Suppressor macrophage treated with lipopolysaccharide for 4 hours (primary cell): ENCODE measurements at regions not wholly inside any gene's neighbourhood (a gene's known extent, or its start where the extent isn't known, plus 50 kb on each side); places are given as distances from the start of the nearest gene placed in this dataset.

Experiments
- DNase-seq: peaks from one replicate; pipeline ENCODE4 v3.0.0-alpha.2; 2020

DNA sequence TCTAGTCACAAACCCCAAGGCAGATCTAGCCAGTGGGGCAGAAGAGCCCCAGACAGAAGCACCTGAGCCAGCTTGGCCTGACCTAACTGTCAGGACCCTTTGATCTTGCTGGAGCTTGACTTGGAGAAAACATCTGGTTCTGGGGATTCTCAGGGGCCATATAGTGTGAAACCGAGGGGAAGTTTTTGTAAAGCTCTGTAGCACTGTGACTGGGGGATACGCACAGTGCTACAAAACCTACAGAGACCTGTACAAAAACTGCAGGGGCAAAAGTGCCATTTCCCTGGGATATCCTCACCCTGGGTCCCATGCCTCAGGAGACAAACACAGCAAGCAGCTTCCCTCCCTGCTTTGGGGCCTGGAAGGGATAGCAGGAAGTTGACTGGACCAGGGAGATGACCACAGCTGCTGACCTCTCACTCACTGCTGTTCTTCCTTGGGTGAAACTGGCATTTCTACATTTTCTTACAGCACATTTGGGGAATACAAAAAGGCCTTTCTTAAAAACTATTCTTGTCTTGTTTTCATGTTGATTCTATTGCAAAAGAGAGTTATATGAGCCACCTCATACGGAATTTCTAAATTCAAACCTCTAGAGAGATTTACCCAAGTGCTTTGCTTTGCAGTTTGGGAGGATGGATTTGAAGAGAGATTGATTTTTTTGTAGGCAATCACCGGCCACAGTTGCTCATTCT is 140.0 kb downstream of the DAD1 start:
- peak; percentile 39 for DNase-seq

DNA sequence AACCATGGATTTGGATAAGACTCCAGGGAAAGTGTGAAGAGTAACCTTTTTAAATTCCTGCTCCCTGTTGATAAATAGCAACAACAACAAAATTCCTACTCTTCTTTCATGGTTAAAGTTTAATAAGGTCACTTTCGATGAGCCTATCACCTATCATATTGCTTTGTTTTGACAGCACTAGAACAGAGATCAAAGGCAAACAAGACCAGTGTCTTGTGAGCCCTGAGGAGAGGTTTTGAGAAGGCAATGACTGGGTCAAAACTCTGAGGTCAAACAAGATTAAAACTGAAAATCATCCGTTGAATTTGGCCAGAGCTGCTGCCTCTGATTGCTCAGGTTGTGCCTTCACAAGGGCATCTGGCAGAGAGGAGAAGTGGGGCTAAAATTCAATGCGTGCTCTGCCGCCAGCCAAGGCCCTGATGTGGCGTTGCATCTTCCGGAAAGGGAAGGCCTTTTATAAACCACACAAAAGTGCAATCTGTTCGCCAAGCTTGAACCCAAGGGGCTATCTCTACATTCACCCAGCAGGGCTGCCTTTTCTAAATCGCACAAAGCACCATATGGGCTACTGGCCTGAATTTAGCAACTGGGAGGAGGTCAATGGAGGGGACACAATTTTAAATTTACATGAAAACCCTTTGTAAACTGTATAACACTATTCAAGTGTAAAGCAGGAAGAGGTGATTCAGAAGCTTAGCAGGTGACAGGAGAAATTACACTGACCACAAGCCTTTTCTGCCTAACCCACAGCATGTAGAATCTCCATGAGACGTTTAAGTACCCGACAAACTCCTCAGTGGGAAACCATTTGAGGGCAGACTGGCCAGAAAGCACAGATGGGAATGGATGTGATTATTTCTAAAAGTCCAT is 140.8 kb downstream of the DAD1 start:
- DNase-seq = no peak

DNA sequence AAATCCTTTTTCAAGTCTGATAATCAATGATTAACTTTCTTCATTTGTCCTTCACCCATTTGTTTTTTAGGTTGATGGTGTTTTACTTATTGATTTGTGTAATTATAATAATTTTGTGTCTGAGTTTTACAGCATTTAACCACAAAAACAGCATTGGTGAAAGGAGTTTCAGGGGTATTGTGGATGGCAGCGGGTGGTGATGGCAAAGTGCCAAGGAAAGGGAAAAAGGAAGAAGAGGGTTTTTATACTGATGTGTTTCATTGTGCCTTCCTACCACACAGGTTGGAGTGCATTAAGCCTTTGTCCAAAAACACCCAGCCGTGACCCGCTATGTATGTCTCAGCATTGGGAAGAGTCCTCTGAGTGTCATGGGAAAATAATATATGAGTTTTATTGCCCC is 150.3 kb downstream of the DAD1 start:
- no peak for DNase-seq

DNA sequence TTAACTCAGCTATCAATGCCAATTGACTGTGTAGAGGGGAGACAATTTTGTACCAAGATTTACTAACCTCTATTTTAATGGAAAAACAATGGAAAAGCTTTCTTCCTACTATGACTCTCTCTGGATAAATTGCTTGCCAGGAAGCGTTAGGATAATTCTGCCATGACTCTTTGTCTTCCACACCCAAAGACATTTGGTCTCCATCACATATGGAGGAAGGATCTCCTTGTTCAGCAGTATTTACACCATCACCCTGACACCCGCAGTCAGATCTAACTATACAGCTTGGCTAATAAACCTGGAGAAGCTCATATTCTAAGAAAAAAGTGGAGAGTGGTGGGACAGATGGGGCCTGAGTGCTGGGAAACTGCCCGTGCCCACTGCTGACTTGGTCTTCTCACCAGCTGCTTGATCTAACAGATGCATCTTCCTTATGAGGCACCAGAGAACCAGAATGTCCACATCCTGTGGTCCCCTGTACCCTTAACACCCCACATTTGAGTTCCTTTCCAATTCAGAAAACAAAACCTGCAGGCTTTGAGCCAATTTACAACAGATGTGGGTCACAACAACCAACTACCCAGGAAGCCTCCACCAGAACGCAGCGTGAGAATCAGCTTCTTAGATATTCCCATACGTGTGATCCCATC is 154.0 kb downstream of the DAD1 start:
- no peak for DNase-seq

DNA sequence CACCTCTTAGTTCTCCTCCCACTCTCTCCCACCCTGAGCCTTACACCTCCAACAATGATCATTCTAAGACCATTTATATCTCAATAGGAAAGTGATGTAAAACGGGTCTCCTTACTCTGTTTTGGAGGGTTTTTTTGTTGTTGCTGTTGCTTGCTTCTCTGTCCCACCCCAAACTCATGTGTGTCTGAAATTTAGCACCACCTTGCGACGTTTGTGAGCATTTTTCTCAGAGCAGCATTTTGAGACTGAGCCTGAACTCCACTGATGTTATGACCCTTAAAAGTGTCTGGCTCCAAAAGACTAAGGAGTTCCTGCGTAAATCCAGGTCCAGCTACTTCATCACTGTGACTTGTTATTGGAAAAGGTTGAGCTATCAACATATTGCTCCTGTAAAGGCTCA is 155.0 kb downstream of the DAD1 start:
- DNase-seq = no peak

DNA sequence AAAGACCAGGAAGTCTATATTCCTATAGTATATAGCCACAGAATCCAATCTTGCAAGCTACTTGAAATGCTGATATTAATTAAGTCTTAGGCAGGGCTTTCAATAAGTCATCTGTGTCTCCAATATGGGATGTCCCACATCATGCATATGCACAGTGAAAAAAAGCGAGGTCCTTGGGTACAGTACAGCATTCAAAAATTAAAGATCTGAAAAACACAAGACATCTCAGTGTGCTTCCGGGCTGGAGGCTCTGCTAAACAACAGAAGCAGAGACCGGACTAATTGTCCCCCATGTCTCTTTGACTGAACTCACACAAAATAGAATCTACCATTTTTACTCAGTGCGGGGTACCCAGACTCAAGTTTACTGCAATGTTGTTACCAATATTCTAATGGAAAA is 156.0 kb downstream of the DAD1 start:
- DNase-seq = no peak

DNA sequence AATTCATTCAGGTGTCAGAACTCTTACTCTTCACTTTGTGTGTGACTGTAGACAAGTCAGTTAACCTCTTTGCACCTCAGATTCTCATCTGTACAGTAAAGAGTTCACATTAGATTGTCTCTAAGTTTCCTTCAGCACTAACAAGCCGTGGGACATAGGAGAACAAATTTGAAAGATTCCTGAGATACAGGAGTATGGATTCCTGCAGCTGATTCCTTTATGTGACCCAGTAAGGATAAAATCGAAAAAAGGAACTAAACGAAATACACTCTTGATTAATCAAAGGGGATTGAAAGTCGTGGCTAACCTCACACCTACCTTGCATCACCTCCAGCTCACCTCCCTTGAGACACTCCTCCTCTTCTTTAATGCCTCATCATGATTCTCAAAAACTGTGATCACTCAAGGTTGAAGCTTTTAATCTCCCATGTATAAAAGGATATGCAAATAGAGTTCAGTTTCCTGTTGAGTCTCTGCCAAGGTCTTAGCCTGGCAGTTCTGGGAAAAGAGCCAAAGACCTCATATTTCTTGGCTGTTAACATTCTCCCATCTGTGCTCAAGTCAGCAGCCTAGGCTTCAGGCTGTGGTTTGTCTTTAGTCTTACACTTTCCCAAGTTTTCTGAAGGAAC is 156.6 kb downstream of the DAD1 start:
- peak; percentile 38 for DNase-seq

DNA sequence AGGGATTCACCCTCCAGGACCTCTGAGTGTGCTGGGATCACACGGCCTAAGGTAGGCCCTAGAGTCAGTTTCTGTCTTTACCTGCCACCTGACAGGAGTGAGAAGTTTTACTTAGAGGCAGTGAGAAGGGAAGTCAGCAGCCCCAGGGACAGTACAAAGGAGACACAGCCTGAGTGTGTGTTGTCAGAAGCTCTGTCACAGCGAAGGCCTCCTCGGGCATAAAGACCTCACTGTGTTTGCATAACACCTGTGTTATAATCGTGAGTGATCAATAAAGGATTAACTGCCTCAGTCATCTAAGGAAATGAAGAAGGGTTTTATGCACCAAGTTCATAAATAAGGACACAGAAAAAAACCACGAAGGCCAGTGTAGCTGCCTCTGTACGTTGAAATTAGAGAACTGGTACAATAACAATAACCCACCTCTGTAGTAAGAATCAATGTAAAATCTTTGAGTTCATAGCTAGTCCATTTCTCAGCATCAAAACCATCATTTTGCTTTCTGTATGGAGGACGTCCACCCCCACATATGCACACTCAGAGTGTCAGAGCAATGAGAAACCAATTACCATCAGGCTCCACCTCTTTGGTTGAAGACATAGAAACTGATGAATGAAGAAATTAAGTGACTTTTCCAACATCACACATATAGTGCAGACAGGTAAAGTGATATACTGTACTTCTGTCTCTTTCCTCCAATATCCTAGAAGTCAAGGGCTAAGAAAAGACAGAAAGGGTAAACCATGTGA is 159.3 kb downstream of the DAD1 start:
- DNase-seq = no peak

DNA sequence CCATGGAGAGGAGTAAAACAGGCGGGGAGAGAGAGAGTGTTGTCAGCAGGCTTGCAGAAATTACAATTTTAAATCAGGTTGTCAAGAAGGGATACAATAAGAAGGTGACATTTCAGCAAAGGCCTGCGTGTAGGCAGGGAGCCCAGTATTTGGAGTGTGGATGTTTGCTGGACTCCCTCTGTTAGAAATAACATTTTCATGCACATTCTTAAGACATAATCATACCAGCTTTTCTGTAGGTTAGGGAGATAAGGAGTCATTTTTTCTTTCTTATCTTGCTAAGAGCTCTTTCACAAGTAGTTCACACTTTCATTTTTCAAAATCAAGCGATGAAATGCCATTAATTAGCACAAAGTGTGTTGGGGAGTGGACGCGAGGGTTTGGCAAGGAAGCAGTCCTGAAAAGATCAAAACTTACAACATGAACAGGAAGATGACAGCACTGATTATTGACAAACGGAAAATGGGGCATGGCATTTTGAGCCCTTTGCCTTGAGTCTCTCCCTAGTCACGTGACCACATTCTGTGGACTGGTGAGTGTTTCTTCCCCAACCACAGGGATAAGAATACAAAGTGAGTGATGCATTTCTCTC is 160.2 kb downstream of the DAD1 start:
- DNase-seq = peak; percentile 79

DNA sequence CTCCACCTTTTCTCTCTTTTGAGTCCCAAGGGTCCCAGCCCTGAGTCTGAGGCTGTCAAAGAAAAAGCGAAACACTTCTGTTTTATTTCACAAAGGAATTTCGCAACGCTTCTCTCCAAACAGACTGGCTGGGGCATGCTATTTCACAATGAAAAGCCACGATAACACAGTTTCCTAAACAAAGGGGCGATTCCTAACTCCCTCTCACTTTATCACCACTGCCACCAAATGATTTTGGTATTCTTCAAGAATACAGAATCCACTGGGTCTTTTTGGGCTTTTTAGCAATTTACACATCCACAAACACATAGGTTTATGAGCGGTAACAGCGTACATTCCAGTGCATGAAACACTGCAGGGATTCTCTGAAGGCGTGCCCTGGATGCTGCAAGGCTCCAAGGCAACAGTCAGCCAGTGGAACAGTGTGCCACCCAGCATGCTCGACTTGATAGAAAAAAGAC is 161.2 kb downstream of the DAD1 start:
- DNase-seq = peak; percentile 93

DNA sequence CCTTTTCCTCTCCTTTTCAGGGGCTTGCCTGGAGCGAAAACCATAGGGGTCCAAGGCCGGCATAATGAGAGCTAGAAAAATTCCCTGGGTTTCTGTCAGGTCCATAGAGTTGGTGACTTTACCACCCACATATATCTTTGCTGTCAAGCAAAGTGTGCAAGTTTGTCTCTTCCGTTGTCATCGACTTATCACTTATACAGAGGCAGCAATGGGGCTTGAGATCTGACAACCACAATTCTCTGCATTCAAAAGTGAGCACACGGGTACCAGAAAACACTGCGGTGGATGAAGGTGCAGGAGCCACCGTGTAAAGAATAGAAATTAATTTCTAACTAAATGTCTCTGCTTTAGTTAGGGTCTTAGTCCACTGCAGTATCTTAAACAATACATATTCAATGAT is 162.3 kb downstream of the DAD1 start:
- no peak for DNase-seq

DNA sequence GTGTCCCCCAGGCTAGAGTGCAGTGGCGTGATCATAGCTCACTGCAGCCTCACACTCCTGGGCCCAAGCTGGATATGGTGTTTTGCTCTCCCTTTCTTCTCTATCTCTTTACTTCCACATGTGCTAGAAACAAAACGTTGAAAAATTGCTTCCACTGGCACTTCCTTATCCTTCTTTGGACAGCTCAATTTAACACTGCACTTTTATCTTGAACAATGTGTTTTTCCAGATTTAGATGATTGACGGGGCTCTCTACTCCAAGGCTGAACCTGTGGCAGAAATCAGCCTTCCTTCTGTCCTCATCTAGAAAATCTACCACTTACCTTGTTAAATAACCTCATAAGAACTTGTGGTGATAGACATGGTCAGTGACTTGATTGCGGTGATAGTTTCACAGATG is 165.1 kb downstream of the DAD1 start:
- DNase-seq = no peak

DNA sequence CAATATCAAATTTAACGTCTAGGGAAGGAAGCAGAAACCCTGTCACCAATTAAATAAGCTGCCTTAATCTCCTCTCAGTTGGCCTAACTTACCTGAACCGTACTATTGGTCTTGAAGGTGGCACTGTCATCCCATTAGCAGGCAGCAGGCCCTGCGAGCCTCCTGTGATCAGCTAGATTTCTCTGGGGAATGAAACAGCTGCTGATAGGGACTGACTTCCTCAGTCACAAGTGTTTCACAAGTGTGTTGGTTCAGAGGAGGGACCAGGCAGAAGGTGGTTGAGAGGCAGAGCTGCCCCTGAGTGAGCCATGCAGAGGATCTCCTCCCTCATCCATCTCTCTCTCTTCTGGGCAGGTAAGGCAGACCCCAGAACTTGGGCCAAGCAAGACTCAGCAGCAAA is 166.8 kb downstream of the DAD1 start:
- no peak for DNase-seq

DNA sequence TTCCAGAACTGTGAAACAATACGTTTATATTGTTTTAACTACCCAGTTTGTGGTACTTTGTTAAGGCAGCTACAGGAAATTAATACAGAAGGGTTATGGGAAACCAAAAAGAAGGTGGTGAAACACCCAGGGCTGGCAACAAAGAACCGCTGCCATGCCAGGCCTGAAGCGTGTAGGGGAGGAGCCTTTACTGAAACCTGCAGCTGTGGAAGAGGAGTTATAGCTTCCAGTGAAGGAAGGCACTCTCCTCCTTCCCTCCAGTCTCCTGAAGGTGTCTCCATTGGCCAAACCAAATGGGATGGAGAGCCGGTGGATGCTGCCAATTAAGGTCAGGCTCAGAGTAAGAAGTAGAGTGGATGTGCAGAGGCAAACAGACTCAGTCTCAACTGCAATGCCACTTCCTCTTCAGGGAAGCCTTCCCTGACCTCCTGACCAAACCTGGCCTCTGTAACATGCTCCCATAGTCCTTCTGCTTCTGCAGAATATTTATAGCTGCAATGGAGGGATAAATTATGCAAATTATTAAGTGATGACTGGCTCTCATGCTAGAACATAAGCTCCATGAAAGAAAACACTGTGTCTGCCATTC is 168.3 kb downstream of the DAD1 start:
- DNase-seq = no peak

DNA sequence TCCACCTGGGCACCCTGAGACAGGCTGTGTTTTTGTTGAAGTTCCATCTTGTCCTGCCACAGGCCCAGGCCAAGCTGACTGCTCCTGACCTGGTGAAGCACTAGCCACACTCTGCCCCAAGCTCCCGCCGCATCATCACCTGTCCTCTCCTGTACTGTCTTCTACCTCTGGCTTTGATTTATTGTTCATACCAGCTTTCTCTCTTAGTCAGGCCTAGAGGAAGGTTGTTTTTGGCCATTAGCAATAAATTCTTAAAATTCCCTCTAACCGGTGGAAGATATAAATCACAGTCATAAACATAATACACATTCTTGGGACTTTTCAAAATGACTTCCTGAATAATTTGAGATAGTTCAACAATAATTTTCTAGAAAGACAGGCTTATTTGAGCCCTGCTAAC is 169.4 kb downstream of the DAD1 start:
- DNase-seq = no peak

DNA sequence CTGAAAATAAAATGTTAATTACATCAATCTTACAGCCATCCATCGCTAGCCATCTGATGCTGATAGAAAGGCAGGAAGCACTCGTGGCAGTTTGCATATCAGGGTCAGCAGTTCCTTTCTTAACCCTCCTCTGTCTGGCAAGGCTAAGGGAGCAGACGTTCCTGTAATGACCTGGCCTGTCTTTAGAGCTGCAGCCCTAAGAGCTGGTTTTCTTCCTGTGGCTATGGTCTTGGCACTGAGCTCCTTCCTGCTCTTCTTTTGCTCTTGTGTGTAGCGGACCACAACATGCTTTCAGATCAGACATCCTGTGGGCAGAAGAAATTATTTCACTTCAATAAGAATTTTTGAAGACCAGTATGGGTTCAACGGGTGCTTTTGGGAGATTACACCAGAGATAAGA is 170.4 kb downstream of the DAD1 start:
- DNase-seq = no peak

DNA sequence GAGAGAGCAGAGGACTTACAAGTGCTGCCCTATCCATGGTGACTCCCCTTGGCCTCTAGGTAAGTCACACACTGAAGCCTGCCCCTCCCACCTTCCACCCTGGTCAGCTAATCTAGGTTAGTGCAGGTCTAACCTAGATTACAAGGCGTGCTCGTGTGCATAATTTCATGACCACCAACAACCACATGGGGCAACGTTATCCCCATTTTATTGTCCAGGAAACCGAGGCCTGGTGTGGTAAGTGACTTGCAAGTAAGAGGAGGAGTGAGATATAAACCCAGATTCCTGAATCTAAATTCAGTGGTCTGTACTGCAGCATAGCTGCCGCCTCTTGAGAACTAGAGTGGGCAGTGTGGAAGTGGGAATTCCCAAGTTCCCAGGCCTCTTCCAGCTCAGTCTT is 171.1 kb downstream of the DAD1 start:
- no peak for DNase-seq

DNA sequence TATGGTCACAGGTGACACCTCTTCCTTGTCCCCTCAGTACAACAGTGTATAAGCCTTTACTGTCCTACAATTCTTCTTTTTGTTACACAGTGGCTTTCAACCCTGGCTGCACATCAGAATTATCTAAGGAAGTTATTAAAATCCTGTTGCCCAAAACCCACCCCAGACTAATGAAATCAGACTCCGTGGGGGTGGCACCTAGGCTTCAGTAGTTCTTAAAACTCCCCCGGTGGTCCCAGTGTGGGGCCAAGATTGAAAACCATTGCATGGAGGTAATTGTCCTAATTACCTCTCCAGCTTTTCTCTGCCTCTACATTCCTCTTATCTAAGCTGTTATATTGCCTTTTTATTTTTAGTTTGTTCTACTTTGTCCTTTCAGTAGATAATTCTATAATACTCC is 172.8 kb downstream of the DAD1 start:
- DNase-seq = no peak

DNA sequence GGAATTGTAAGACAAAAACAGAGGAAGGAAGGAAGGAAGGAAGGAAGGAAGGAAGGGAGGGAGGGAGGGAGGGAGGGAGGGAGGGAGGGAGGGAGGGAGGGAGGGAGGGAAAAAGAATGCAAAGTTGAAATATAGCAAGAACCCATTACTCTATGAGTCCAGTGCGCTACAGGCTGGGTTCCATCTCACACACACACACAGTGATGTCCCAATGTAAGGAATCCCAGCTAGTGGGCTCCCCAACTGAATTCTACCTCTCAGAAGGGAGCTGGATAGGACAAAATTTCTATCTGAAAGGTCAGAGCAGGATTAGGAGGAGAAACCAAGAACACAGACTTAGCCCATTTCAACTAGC is 173.4 kb downstream of the DAD1 start:
- no peak for DNase-seq

DNA sequence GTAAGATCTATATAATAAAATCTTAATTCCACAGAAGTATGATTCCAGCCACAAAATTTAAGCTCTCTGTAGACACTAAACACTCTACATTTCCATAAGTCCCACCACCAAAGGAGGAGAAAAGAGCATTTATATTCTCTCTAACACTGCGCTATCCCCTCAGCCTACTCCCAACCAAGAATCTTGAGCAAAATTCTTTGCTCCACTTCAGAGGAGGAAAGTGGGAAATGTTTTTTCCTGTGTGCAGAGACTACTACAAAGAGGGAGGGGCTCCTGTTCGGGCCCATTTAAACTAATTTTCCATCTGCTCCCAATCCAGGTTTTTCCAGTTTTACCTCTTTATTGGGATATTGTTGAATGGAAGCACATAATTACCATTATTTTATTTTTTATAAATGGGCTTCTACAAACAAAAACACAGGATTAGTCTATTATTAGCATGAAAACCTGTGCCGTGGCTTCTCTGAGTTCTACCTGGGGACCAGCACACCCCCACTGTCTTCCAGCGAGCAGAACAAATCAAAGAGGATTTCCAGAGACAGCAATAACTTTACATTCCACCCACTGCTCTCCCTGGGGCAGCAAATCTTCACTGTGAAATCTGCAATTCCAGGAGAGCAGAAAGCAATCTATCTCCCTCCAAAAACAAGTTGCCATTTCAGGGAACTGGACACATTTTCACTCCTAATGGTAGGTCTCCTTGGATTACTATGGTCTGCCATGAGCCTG is 174.0 kb downstream of the DAD1 start:
- DNase-seq = no peak

DNA sequence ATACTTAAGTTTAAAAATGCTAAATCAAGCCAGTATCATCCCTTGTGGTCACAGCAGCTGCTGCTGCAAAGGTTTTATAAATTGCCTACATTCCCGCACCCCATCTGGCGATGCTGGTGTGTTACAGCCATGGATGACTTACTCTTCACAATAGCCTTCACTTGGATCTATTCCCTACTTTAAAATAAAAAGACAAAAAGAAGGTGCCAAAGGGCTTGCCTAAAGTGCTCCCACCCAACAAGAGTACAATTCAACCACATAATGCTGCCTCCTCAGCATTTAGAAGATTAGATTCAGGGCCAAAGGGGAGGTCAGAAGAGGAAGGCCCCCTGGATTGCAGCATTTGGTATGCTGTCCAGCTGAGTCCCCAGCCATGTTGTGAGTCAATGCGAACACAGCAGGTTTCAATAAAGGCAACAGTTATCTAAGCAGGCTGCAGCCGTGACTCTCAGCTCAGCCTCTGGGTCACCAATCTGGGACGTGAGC is 176.1 kb downstream of the DAD1 start:
- DNase-seq = no peak
